ENCODE measurements at regions not wholly inside any gene's neighbourhood (a gene's known extent, or its start where the extent isn't known, plus 50 kb on each side); places are given as distances from the start of the nearest gene placed in this dataset.

- no peaks in the 10 kb centered on the region for H3K4me1 ChIP-seq (ENCODE audit: insufficient read depth, low read length, poor library complexity, severe bottlenecking)
- BruUV-seq (replicated peaks), result no TSS peak
- H3K9me3 ChIP-seq (ENCODE audit: low read length), result no peaks in the 10 kb centered on the region
- no peak for DNase-seq (ENCODE audit: low spot score)
- H3K4me2 ChIP-seq (ENCODE audit: low read length), result no peak overlapping the region
- H3K4me3 ChIP-seq (ENCODE audit: low read depth, low read length, poor library complexity, severe bottlenecking), result no peak overlapping the region
- H3K79me2 ChIP-seq (ENCODE audit: insufficient read depth, low read depth, low read length), result no peaks in the 10 kb centered on the region
- H3K36me3 ChIP-seq (ENCODE audit: insufficient read depth, low read length), result no peaks in the 10 kb centered on the region
- no peak overlapping the region for H2AFZ ChIP-seq (ENCODE audit: low read length)
- H4K20me1 ChIP-seq (ENCODE audit: insufficient read depth, low read length), result no peaks in the 10 kb centered on the region
- intact Hi-C loops (cut with micrococcal nuclease; ENCODE audit: unreplicated experiment), result no loop called here
- TF ChIP-seq CTCF (conservative IDR thresholded peaks at IDR 0.05; ENCODE audit: low read length) (no peak), EZH2phosphoT487 (IDR thresholded peaks at IDR 0.05; ENCODE audit: borderline replicate concordance, low read depth, low read length) (no peak)
- CTCF ChIA-PET (ENCODE audit: unreplicated experiment), result no interaction called here
- H3K9me2 ChIP-seq (ENCODE audit: insufficient read depth, low read length), result no peaks in the 10 kb centered on the region
- POLR2A ChIA-PET, result interaction anchor here (0.7 to 1.3 kb wide), 2 partner anchors 83 to 198 kb away, joined by 3 read pairs; no protein-coding TSS in a partner anchor
- no peak overlapping the region for H3K27ac ChIP-seq (ENCODE audit: low read depth, low read length, poor library complexity, severe bottlenecking)
Measured at GRCh38 chr12:61272441-61272840, 987.8 kb upstream of the USP15 start.

GRCh38 chr12:61282790-61283575 is 977.2 kb upstream of the USP15 start:
- no peak for DNase-seq (ENCODE audit: low spot score)
- BruUV-seq (replicated peaks), result no TSS peak
- TF ChIP-seq EZH2phosphoT487 (IDR thresholded peaks at IDR 0.05; ENCODE audit: borderline replicate concordance, low read depth, low read length), result no peak
- no peak for TF ChIP-seq CTCF (conservative IDR thresholded peaks at IDR 0.05; ENCODE audit: low read length)
- Histone ChIP-seq H3K4me3 (ENCODE audit: low read depth, low read length, poor library complexity, severe bottlenecking) (no peak overlapping the region), H2AFZ (ENCODE audit: low read length) (no peak overlapping the region), H3K4me2 (ENCODE audit: low read length) (no peak overlapping the region), H3K79me2 (ENCODE audit: insufficient read depth, low read depth, low read length) (no peaks in the 10 kb centered on the region), H4K20me1 (ENCODE audit: insufficient read depth, low read length) (no peaks in the 10 kb centered on the region), H3K9me3 (ENCODE audit: low read length) (0 out of 2 replicates have a peak, but pooled peaks cover 13% of the 10 kb centered on the region), H3K36me3 (ENCODE audit: insufficient read depth, low read length) (no peaks in the 10 kb centered on the region), H3K4me1 (ENCODE audit: insufficient read depth, low read length, poor library complexity, severe bottlenecking) (no peaks in the 10 kb centered on the region), H3K27ac (ENCODE audit: low read depth, low read length, poor library complexity, severe bottlenecking) (no peak overlapping the region), H3K9me2 (ENCODE audit: insufficient read depth, low read length) (no peaks in the 10 kb centered on the region)
- CTCF ChIA-PET (ENCODE audit: unreplicated experiment), result no interaction called here
- POLR2A ChIA-PET, result interaction anchor here (0.7 kb wide), 1 partner anchor 1106 kb away, joined by 3 read pairs; no protein-coding TSS in a partner anchor
- intact Hi-C loops (cut with micrococcal nuclease; ENCODE audit: unreplicated experiment), result no loop called here

- Histone ChIP-seq H3K4me3 (ENCODE audit: low read depth, low read length, poor library complexity, severe bottlenecking) (no peak overlapping the region), H3K4me1 (ENCODE audit: insufficient read depth, low read length, poor library complexity, severe bottlenecking) (no peaks in the 10 kb centered on the region), H3K79me2 (ENCODE audit: insufficient read depth, low read depth, low read length) (no peaks in the 10 kb centered on the region), H3K4me2 (ENCODE audit: low read length) (no peak overlapping the region), H3K27ac (ENCODE audit: low read depth, low read length, poor library complexity, severe bottlenecking) (no peak overlapping the region), H2AFZ (ENCODE audit: low read length) (no peak overlapping the region), H3K36me3 (ENCODE audit: insufficient read depth, low read length) (no peaks in the 10 kb centered on the region), H4K20me1 (ENCODE audit: insufficient read depth, low read length) (no peaks in the 10 kb centered on the region), H3K9me2 (ENCODE audit: insufficient read depth, low read length) (no peaks in the 10 kb centered on the region), H3K9me3 (ENCODE audit: low read length) (0 out of 2 replicates have a peak, but pooled peaks cover 9% of the 10 kb centered on the region)
- intact Hi-C loops (cut with micrococcal nuclease; ENCODE audit: unreplicated experiment), result no loop called here
- POLR2A ChIA-PET, result no interaction called here
- BruUV-seq (replicated peaks), result no TSS peak
- TF ChIP-seq CTCF (conservative IDR thresholded peaks at IDR 0.05; ENCODE audit: low read length) (no peak), EZH2phosphoT487 (IDR thresholded peaks at IDR 0.05; ENCODE audit: borderline replicate concordance, low read depth, low read length) (no peak)
- DNase-seq (ENCODE audit: low spot score), result no peak
- CTCF ChIA-PET (ENCODE audit: unreplicated experiment), result no interaction called here
Measured at GRCh38 chr12:61290473-61290872, 969.7 kb upstream of the USP15 start.

Data from OCI-LY7 (cell line).